NCI-H226 (cell line): ENCODE measurements at regions not wholly inside any gene's neighbourhood (a gene's known extent, or its start where the extent isn't known, plus 50 kb on each side); places are given as distances from the start of the nearest gene placed in this dataset.
"Not testable (repeated sequence)": the region's sequence is repeated elsewhere in the genome, so short reads cannot be mapped to it uniquely, and the experiment has no call there.

Source experiments
- DNase-seq: peaks from one replicate; pipeline ENCODE4 v3.0.0-alpha.2; 2015

DNA sequence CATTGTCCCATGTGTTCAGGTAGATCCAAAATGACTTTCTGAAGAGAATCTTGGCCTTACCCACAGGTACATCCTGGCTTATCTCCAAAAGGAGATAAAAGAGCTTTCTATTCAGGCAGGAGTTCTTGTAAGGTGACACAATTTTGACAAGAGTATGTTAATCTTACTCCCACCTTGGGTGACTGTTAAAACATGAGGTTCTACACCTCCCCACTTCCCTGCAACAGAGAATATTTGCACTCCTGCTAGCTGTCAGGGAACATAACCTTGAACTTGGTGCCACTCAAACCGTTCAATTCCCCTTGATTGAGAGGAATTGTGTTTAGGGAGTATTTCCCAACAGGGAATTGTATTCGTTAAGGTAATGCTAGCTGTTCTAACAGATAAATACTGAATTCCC is 372.5 kb upstream of the KLHL29 start:
- DNase-seq: no peak

GRCh38 chr2:23015651-23016200 is 369.3 kb upstream of the KLHL29 start:
- no peak for DNase-seq

GRCh38 chr2:23019476-23019875 is 365.5 kb upstream of the KLHL29 start:
- no peak for DNase-seq

- no peak for DNase-seq
These were observed 364.3 kb upstream of the KLHL29 start for GRCh38 chr2:23020659-23021058.

DNA sequence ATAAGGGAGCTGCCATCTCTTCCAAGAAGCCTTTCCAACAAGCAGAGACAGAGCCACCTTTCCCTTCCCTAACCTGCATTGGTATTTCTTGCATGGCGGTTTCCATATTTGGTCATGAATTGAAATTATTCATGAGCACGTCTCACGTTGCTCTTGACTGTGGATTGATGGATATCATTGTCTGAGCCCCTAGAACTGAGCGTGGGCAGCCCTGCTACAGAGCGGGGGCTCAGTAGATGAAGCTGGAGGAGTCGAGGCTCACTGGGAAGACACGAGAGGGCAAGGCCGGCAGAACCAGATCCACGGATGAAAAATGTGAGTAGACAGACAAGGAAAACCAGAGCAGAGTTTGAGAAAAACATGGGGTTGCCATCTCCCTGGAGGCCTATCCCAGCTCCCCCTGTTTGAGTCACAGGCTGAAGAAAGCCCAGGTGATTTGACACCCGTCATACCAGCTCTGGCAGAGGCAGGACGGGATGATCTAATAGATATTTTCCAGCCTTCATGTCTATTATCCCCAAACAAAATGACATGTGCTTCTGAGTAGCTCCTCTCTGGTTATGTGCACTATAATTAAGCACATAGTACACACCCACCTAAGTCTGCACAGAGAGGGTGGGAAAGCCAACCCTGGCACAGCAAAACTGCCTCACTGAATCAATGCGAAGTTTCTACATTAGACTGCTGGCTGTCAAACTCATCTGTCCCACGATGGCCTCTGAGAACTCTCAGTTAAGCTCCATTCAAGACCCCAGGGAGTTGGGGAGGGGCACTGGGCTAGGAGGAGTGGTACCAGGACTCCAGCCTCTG is 363.5 kb upstream of the KLHL29 start:
- DNase-seq: no peak

GRCh38 chr2:23023722-23024121 is 361.3 kb upstream of the KLHL29 start:
- DNase-seq: no peak

GRCh38 chr2:23026671-23027070 is 358.3 kb upstream of the KLHL29 start:
- no peak for DNase-seq

- no peak for DNase-seq
These were observed 357.6 kb upstream of the KLHL29 start for GRCh38 chr2:23027396-23027795.

GRCh38 chr2:23028106-23028505 is 356.9 kb upstream of the KLHL29 start:
- no peak for DNase-seq

GRCh38 chr2:23029111-23029510 is 355.9 kb upstream of the KLHL29 start:
- no peak for DNase-seq

DNA sequence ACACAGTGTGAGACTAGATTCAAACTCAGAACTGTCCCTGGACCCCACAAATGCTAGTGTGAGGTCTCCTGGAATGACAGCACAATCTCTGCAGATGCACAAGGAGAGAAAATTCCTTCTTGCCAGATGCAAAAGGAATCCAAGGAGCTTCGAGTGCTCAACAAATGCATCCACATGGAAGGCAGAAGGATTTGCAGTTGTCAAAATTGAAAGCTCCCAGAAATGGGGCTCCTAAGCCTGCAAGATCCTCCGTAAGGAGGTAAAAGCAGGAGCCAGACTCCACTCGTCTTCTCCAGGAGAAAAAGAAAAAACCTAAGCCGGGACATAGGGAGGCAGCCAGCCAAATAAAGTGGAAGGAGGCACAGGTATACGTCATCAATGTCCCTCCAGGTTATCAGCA is 355.0 kb upstream of the KLHL29 start:
- no peak for DNase-seq

- DNase-seq: no peak
These were observed 350.0 kb upstream of the KLHL29 start for GRCh38 chr2:23034996-23035395.

DNA sequence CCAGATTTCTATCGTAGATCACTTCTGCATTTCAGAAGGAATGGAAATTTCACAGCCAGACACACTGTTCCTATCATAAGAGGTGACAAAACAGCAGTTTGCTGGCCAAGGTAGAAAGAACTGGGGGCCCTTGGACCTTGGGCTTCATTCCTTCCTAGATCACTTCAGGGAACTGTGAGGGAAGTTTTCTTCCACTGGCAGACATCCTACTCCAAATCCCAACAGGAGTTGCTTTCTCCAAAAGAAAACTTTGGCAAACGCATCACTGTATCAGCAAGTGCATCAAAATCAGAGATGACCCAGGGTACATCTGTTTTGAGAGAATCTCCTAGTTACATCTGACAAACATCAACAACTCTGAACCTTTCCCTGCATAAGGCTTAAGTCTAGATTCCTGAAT is 348.4 kb upstream of the KLHL29 start:
- no peak for DNase-seq

DNA sequence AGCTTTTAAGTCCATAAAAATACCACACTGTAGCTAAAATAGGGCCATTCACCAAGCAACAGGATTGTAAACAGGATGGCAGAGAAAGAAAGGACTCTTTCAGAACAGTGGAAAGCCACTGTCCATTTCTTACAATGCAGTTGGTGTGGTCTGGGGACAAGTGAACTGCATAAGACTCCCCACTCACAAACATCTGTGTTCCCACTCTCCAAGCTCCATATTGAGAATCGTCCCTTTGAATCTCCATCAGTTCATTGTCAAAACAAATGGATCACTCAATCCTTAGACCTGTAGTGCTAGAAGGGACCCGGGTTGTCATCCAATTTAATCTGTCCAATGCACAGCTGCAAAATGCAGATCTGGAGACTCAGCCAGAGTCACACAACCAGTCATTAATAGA is 347.4 kb upstream of the KLHL29 start:
- DNase-seq: no peak

- DNase-seq: no peak
These were observed 343.5 kb upstream of the KLHL29 start for GRCh38 chr2:23041443-23041842.

- no peak for DNase-seq
These were observed 342.6 kb upstream of the KLHL29 start for GRCh38 chr2:23042216-23042906.

- no peak for DNase-seq
These were observed 334.6 kb upstream of the KLHL29 start for GRCh38 chr2:23050388-23050787.

GRCh38 chr2:23053601-23054000 is 331.4 kb upstream of the KLHL29 start:
- no peak for DNase-seq

DNA sequence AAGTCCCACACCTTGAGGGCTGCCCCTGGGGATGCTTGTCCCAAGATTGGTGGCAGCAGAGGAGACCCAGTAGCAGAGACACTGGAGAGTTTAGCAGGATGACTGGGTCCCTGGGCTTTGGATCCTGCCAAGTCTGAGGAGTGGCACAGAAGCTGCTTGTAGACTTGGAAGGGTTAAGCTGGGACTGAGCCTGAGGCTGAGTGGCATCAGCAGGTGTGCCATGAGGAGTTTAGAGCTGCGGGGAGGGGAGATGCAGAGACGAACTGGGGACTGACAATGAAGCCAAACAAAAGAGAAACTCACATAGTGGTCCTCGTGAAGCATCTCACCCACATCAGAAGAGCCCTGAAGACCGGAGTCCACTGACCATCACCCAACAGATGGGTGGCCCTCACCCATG is 329.7 kb upstream of the KLHL29 start:
- DNase-seq: no peak

- DNase-seq: not testable (repeated sequence)
These were observed 328.1 kb upstream of the KLHL29 start for GRCh38 chr2:23056846-23057245.

GRCh38 chr2:23058435-23058834 is 326.5 kb upstream of the KLHL29 start:
- no peak for DNase-seq

- DNase-seq: no peak
These were observed 319.8 kb upstream of the KLHL29 start for GRCh38 chr2:23065210-23065609.

- DNase-seq: no peak
These were observed 319.0 kb upstream of the KLHL29 start for GRCh38 chr2:23065936-23066335.

DNA sequence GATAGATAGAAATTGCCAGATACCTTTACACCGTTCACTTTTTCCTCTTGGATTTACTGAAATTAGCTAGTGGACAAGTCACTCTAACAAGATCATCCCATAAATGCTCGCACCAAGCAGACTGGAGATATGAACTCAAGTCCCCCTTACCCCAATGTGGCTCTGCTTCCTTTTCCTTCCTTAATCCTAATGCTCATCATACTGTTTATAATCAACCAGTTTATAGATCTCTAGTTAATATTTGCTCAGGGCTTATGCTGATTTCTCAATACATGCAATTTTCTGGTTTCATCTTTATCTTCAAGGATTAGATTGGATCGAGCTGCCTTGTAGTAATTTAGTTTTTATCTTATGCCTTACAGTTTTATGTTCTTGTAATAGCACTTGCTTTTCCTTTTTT is 318.3 kb upstream of the KLHL29 start:
- no peak for DNase-seq
